Prostate gland (tissue), 2 donors: ENCODE measurements at regions not wholly inside any gene's neighbourhood (a gene's known extent, or its start where the extent isn't known, plus 50 kb on each side); places are given as distances from the start of the nearest gene placed in this dataset.

Source experiments
- POLR2A ChIP-seq: fragments of 450-650 bp; IDR thresholded peaks from one replicate; pipeline ENCODE4 v1.6.1; 2016; ENCODE audit warnings: antibody characterized with exemption, mild to moderate bottlenecking
- POLR2AphosphoS5 ChIP-seq: sonication (generic); formaldehyde crosslinking; IDR thresholded peaks from one replicate; pipeline ENCODE4 v1.6.1; 2017; ENCODE audit warnings: antibody characterized with exemption
- TF ChIP-seq, protein P1 (sequence below), 4 experiments: fragments of 200-600 bp in 2 of 4; fragments of 450-650 bp in 2 of 4; sonication (generic) in 2 of 4; IDR thresholded peaks; 1 replicate in 3 of 4; 2 replicates in 1 of 4; pipeline ENCODE4 v1.5.1; 2016 to 2019; ENCODE audit warnings: antibody characterized with exemption in 4 of 4, mild to moderate bottlenecking in 2 of 4, moderate library complexity in 2 of 4

DNA sequence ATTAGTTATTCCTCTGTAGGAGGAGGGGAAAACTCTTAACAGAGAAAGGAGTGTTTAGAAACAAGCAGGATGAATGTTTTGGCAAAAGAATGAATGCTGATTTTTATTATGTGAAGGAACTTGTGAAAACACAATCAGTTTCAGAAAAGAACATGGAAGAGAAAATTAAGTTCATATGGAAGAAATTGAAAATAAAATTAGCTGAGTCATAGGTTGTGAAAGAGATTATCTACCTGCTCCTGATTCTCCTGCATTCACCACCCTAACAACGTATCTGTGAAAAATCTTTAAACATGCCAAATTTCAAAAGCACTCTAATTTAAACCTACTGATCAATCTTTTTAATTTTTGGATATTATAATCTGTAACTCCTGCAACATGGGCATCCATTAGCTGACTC lies 227.3 kb upstream of the RSPO3 start:
- TF ChIP-seq, protein P1, sequence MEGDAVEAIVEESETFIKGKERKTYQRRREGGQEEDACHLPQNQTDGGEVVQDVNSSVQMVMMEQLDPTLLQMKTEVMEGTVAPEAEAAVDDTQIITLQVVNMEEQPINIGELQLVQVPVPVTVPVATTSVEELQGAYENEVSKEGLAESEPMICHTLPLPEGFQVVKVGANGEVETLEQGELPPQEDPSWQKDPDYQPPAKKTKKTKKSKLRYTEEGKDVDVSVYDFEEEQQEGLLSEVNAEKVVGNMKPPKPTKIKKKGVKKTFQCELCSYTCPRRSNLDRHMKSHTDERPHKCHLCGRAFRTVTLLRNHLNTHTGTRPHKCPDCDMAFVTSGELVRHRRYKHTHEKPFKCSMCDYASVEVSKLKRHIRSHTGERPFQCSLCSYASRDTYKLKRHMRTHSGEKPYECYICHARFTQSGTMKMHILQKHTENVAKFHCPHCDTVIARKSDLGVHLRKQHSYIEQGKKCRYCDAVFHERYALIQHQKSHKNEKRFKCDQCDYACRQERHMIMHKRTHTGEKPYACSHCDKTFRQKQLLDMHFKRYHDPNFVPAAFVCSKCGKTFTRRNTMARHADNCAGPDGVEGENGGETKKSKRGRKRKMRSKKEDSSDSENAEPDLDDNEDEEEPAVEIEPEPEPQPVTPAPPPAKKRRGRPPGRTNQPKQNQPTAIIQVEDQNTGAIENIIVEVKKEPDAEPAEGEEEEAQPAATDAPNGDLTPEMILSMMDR (IDR thresholded peaks at IDR 0.05) = no peak
- TF ChIP-seq POLR2AphosphoS5 (no peak), POLR2A (no peak)
